SK-MEL-5 (cell line): ENCODE measurements at regions not wholly inside any gene's neighbourhood (a gene's known extent, or its start where the extent isn't known, plus 50 kb on each side); places are given as distances from the start of the nearest gene placed in this dataset.
"Not testable (repeated sequence)": the region's sequence is repeated elsewhere in the genome, so short reads cannot be mapped to it uniquely, and the experiment has no call there.

Experiments
- DNase-seq: peaks from one replicate; pipeline ENCODE4 v3.0.0-alpha.2; 2016; ENCODE audit warnings: low read depth, low spot score
- in situ Hi-C: cut with HindIII; loops from 2 replicates; pipeline ENCODE4 v1.10.0; 2016; ENCODE audit warnings: low sequenced_read_pairs, high pct_unique_total_duplicates, low pct_unique_long_range_greater_than_20kb

- no peak for DNase-seq
- in situ Hi-C loops, result no loop called here
These were observed 108.7 kb upstream of the CNKSR3 start for GRCh38 chr6:154619146-154619545.

- in situ Hi-C loops, result no loop called here
- DNase-seq, result no peak
These were observed 111.2 kb upstream of the CNKSR3 start for GRCh38 chr6:154621686-154622085.

- in situ Hi-C loops, result no loop called here
These were observed 110.4 kb upstream of the SCAF8 start for GRCh38 chr6:154622618-154623336.

GRCh38 chr6:154623391-154623790 lies 109.8 kb upstream of the SCAF8 start:
- in situ Hi-C loops, result no loop called here
- no peak for DNase-seq

More at GRCh38 chr6:154622618-154623336, 110.4 kb upstream of the SCAF8 start:
- no peak for DNase-seq

GRCh38 chr6:154624038-154624599 lies 109.1 kb upstream of the SCAF8 start:
- in situ Hi-C loops, result no loop called here
- no peak for DNase-seq

- in situ Hi-C loops, DNase-seq: not testable (repeated sequence)
These were observed 108.5 kb upstream of the SCAF8 start for GRCh38 chr6:154624727-154625126.

GRCh38 chr6:154625721-154626120 lies 107.5 kb upstream of the SCAF8 start:
- in situ Hi-C loops, result no loop called here
- no peak for DNase-seq

GRCh38 chr6:154629127-154629526 lies 104.1 kb upstream of the SCAF8 start:
- in situ Hi-C loops, result no loop called here
- no peak for DNase-seq

- DNase-seq, result no peak
- in situ Hi-C loops, result no loop called here
These were observed 101.1 kb upstream of the SCAF8 start for GRCh38 chr6:154632119-154632518.

GRCh38 chr6:154637392-154637791 lies 95.8 kb upstream of the SCAF8 start:
- no peak for DNase-seq
- in situ Hi-C loops, result no loop called here

- DNase-seq, result no peak
- in situ Hi-C loops, result no loop called here
These were observed 94.8 kb upstream of the SCAF8 start for GRCh38 chr6:154638369-154638768.

GRCh38 chr6:154639196-154639595 lies 94.0 kb upstream of the SCAF8 start:
- in situ Hi-C loops, DNase-seq: not testable (repeated sequence)

GRCh38 chr6:154648188-154648887 lies 84.9 kb upstream of the SCAF8 start:
- in situ Hi-C loops, result no loop called here
- no peak for DNase-seq

- in situ Hi-C loops, result no loop called here
- no peak for DNase-seq
These were observed 84.4 kb upstream of the SCAF8 start for GRCh38 chr6:154648888-154649205.

GRCh38 chr6:154649721-154650120 lies 83.5 kb upstream of the SCAF8 start:
- DNase-seq, result no peak
- in situ Hi-C loops, result no loop called here

- DNase-seq, result no peak
- in situ Hi-C loops, result no loop called here
These were observed 82.9 kb upstream of the SCAF8 start for GRCh38 chr6:154650351-154650750.

- in situ Hi-C loops, result no loop called here
- DNase-seq, result no peak
These were observed 81.6 kb upstream of the SCAF8 start for GRCh38 chr6:154651656-154652055.

GRCh38 chr6:154653385-154653784 lies 79.8 kb upstream of the SCAF8 start:
- DNase-seq, result no peak
- in situ Hi-C loops, result no loop called here

GRCh38 chr6:154653853-154654252 lies 79.4 kb upstream of the SCAF8 start:
- no peak for DNase-seq
- in situ Hi-C loops, result no loop called here
